ENCODE measurements at regions not wholly inside any gene's neighbourhood (a gene's known extent, or its start where the extent isn't known, plus 50 kb on each side); places are given as distances from the start of the nearest gene placed in this dataset.

- Histone ChIP-seq H2BK5ac (ENCODE audit: insufficient read length, low read length) (no peak overlapping the region), H2AK5ac (ENCODE audit: insufficient read length, low read length) (no peak overlapping the region), H4K20me1 (ENCODE audit: control insufficient read depth, insufficient read depth, insufficient read length) (no peaks in the 10 kb centered on the region), H2BK15ac (ENCODE audit: low read depth, low read length) (no peak overlapping the region), H3K23me2 (ENCODE audit: insufficient read length, low read depth, low read length, poor library complexity, severe bottlenecking) (no peaks in the 10 kb centered on the region), H3K79me1 (ENCODE audit: insufficient read depth, low read depth, low read length, poor library complexity, severe bottlenecking) (no peaks in the 10 kb centered on the region), H3K27ac (ENCODE audit: insufficient read length, low read depth, low read length) (no peak overlapping the region), H3K56ac (ENCODE audit: insufficient read length, low read depth, low read length) (no peak overlapping the region), H3K14ac (ENCODE audit: insufficient read depth, low read length) (no peak overlapping the region), H2BK120ac (ENCODE audit: low read depth, low read length, poor library complexity, severe bottlenecking) (no peak overlapping the region), H4K8ac (replicated peaks; ENCODE audit: insufficient read length, low read depth, low read length) (no peak overlapping the region), H2BK12ac (ENCODE audit: insufficient read length, low read depth, low read length) (no peak overlapping the region), H2BK20ac (ENCODE audit: low read depth, low read length, poor library complexity, severe bottlenecking) (no peak overlapping the region), H4K5ac (ENCODE audit: insufficient read length, low read depth, low read length) (no peak overlapping the region), H4K91ac (ENCODE audit: insufficient read length, low read depth, low read length) (no peak overlapping the region), H3K27me3 (ENCODE audit: insufficient read depth, low read length) (no peaks in the 10 kb centered on the region), H3T11ph (ENCODE audit: low read length) (no peak overlapping the region), H3K4ac (ENCODE audit: low read depth, low read length) (no peak overlapping the region), H3K18ac (ENCODE audit: insufficient read length, low read depth, low read length) (no peak overlapping the region), H3K9ac (ENCODE audit: extremely low read depth, insufficient read length, low read length) (no peak overlapping the region), H3K4me1 (ENCODE audit: insufficient read depth, low read length) (peaks cover 7% of the 10 kb centered on the region), H2AFZ (ENCODE audit: low read length) (no peak overlapping the region), H3K79me2 (ENCODE audit: insufficient read depth, low read length) (no peaks in the 10 kb centered on the region), H3K23ac (ENCODE audit: insufficient read length, low read depth, low read length) (no peak overlapping the region), H3K9me3 (ENCODE audit: control insufficient read depth, low read depth, low read length) (no peaks in the 10 kb centered on the region), H3K4me2 (ENCODE audit: insufficient read depth, insufficient read length, low read length) (no peak overlapping the region)
- no peaks in the 10 kb centered on the region for H3K27me3 Mint-ChIP-seq (ENCODE audit: low read depth)
- no peak overlapping the region for H3K4me3 Mint-ChIP-seq
- TF ChIP-seq CTCF (conservative IDR thresholded peaks at IDR 0.05): no peak
- H3K9me3 Mint-ChIP-seq: no peaks in the 10 kb centered on the region; a peak in 1 of 5 replicates
- H3K36me3 Mint-ChIP-seq (ENCODE audit: insufficient read depth in 1 of 3, low read depth in 3 of 3): no peaks in the 10 kb centered on the region
- no peak for DNase-seq
- no peak overlapping the region; a peak in 1 of 7 replicates for H3K27ac Mint-ChIP-seq
- H3K4me1 Mint-ChIP-seq: peaks cover 71 to 86% of the 10 kb centered on the region in 2 experiments
- no CpG with 5 or more reads among the region's 7 CpGs for WGBS (ENCODE audit: extremely low coverage, insufficient read length, low lambda C conversion rate)
Observed at GRCh38 chr2:66696374-66696773, 261.4 kb downstream of the MEIS1 start.

Measured in H9 (cell line).